ENCODE measurements at regions not wholly inside any gene's neighbourhood (a gene's known extent, or its start where the extent isn't known, plus 50 kb on each side); places are given as distances from the start of the nearest gene placed in this dataset.

GRCh38 chrX:26909728-26910127, 553.4 kb downstream of the PPP4R3C start:
- H3K4me3 ChIP-seq: no peak overlapping the region
- TF ChIP-seq POLR2A (IDR thresholded peaks at IDR 0.05): no peak
- TF ChIP-seq, protein P1, sequence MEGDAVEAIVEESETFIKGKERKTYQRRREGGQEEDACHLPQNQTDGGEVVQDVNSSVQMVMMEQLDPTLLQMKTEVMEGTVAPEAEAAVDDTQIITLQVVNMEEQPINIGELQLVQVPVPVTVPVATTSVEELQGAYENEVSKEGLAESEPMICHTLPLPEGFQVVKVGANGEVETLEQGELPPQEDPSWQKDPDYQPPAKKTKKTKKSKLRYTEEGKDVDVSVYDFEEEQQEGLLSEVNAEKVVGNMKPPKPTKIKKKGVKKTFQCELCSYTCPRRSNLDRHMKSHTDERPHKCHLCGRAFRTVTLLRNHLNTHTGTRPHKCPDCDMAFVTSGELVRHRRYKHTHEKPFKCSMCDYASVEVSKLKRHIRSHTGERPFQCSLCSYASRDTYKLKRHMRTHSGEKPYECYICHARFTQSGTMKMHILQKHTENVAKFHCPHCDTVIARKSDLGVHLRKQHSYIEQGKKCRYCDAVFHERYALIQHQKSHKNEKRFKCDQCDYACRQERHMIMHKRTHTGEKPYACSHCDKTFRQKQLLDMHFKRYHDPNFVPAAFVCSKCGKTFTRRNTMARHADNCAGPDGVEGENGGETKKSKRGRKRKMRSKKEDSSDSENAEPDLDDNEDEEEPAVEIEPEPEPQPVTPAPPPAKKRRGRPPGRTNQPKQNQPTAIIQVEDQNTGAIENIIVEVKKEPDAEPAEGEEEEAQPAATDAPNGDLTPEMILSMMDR (IDR thresholded peaks at IDR 0.05): no peak
- H3K36me3 ChIP-seq: no peaks in the 10 kb centered on the region
- no peaks in the 10 kb centered on the region for H3K4me1 ChIP-seq
- no peak overlapping the region for H3K27ac ChIP-seq
- H3K27me3 ChIP-seq: no peaks in the 10 kb centered on the region
- 26% methylated on average over 2 of the region's 2 CpGs for WGBS (ENCODE audit: insufficient coverage, low coverage, low lambda C conversion rate, missing lambda C conversion rate)
- DNase-seq (no peak), ATAC-seq (no peak)
- intact Hi-C loops (cut with DNase I): no loop called here
- no peaks in the 10 kb centered on the region for H3K9me3 ChIP-seq

DNA sequence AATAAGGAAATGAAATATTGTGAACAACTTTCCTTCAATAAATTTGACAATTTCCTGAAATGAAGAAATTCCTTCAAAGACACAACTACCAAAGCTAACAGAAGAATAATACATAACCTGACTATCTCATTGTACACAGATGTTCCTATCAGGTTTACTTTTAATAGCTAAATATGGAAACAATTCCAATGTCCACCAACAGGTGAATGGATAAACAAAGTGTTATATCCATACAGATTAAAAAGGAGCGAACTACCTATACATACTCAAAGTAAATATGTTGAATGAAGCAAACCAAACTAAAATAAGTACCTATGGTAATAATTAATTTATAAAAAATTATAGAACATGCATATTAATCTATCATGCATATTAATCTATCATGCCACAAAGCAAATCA, 554.9 kb downstream of the PPP4R3C start:
- Histone ChIP-seq H3K4me1 (no peaks in the 10 kb centered on the region), H3K9me3 (no peaks in the 10 kb centered on the region), H3K27me3 (no peaks in the 10 kb centered on the region), H3K4me3 (no peak overlapping the region), H3K27ac (no peak overlapping the region), H3K36me3 (no peaks in the 10 kb centered on the region)
- TF ChIP-seq, protein P1 (IDR thresholded peaks at IDR 0.05): no peak
- no peak for TF ChIP-seq POLR2A (IDR thresholded peaks at IDR 0.05)
- 31% methylated on average over 1 of the region's 1 CpG for WGBS (ENCODE audit: insufficient coverage, low coverage, low lambda C conversion rate, missing lambda C conversion rate)
- intact Hi-C loops (cut with DNase I): no loop called here
- DNase-seq: no peak
- no peak for ATAC-seq

GRCh38 chrX:26889574-26889973, 573.6 kb downstream of the PPP4R3C start:
- no peak for DNase-seq
- 33% methylated on average over 3 of the region's 3 CpGs for WGBS (ENCODE audit: insufficient coverage, low coverage, low lambda C conversion rate, missing lambda C conversion rate)
- TF ChIP-seq, protein P1 (IDR thresholded peaks at IDR 0.05): no peak
- no peak for TF ChIP-seq POLR2A (IDR thresholded peaks at IDR 0.05)
- Histone ChIP-seq H3K27ac (no peak overlapping the region), H3K27me3 (no peaks in the 10 kb centered on the region), H3K36me3 (no peaks in the 10 kb centered on the region), H3K4me1 (no peaks in the 10 kb centered on the region), H3K9me3 (no peaks in the 10 kb centered on the region), H3K4me3 (no peak overlapping the region)
- ATAC-seq: no peak
- intact Hi-C loops (cut with DNase I): no loop called here

GRCh38 chrX:26873736-26874135, 589.4 kb downstream of the PPP4R3C start:
- Histone ChIP-seq H3K4me1 (no peaks in the 10 kb centered on the region), H3K27ac (no peak overlapping the region), H3K27me3 (no peaks in the 10 kb centered on the region), H3K36me3 (no peaks in the 10 kb centered on the region), H3K4me3 (no peak overlapping the region), H3K9me3 (no peaks in the 10 kb centered on the region)
- no peak for DNase-seq
- no peak for ATAC-seq
- intact Hi-C loops (cut with DNase I): no loop called here
- no CpG with 5 or more reads among the region's 29 CpGs for WGBS (ENCODE audit: insufficient coverage, low coverage, low lambda C conversion rate, missing lambda C conversion rate)
- TF ChIP-seq, protein P1 (IDR thresholded peaks at IDR 0.05): no peak
- TF ChIP-seq POLR2A (IDR thresholded peaks at IDR 0.05): no peak

- ATAC-seq (no peak), DNase-seq (no peak)
- WGBS (ENCODE audit: insufficient coverage, low coverage, low lambda C conversion rate, missing lambda C conversion rate): 94% methylated on average over 1 of the region's 1 CpG
- no peaks in the 10 kb centered on the region for H3K9me3 ChIP-seq
- intact Hi-C loops (cut with DNase I): no loop called here
- no peaks in the 10 kb centered on the region for H3K4me1 ChIP-seq
- H3K4me3 ChIP-seq: no peak overlapping the region
- no peak overlapping the region for H3K27ac ChIP-seq
- no peaks in the 10 kb centered on the region for H3K36me3 ChIP-seq
- TF ChIP-seq, protein P1 (IDR thresholded peaks at IDR 0.05): no peak
- H3K27me3 ChIP-seq: no peaks in the 10 kb centered on the region
Measured at GRCh38 chrX:26871967-26872366, 591.2 kb downstream of the PPP4R3C start.
